LNCAP (cell line): ENCODE measurements at regions not wholly inside any gene's neighbourhood (a gene's known extent, or its start where the extent isn't known, plus 50 kb on each side); places are given as distances from the start of the nearest gene placed in this dataset.

ENCODE experiments used
- TF ChIP-seq, protein P1 (sequence below): fragments of 450-650 bp; IDR thresholded peaks from 2 replicates; pipeline ENCODE4 v1.5.1; 2017; ENCODE audit warnings: mild to moderate bottlenecking

DNA sequence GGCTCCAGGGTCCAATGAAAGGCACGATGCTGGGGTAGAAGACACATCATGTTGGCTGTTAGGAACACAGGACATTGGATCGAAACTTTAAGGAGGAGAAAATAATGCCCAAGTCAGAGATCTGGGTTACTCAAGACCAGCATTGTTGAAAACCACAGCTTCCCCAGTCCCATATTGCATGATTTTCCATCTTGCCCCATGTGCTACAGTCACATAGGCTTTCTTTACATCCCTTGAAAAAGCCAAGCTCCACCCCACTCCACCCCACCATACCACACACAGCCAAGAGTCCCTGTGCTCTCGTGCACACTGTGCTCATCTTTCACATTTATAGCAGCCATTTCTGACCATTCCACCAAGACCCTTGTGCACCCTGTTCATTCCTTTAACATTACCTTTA is 636.2 kb downstream of the DIAPH3 start:
- TF ChIP-seq, protein P1, sequence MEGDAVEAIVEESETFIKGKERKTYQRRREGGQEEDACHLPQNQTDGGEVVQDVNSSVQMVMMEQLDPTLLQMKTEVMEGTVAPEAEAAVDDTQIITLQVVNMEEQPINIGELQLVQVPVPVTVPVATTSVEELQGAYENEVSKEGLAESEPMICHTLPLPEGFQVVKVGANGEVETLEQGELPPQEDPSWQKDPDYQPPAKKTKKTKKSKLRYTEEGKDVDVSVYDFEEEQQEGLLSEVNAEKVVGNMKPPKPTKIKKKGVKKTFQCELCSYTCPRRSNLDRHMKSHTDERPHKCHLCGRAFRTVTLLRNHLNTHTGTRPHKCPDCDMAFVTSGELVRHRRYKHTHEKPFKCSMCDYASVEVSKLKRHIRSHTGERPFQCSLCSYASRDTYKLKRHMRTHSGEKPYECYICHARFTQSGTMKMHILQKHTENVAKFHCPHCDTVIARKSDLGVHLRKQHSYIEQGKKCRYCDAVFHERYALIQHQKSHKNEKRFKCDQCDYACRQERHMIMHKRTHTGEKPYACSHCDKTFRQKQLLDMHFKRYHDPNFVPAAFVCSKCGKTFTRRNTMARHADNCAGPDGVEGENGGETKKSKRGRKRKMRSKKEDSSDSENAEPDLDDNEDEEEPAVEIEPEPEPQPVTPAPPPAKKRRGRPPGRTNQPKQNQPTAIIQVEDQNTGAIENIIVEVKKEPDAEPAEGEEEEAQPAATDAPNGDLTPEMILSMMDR: no peak

DNA sequence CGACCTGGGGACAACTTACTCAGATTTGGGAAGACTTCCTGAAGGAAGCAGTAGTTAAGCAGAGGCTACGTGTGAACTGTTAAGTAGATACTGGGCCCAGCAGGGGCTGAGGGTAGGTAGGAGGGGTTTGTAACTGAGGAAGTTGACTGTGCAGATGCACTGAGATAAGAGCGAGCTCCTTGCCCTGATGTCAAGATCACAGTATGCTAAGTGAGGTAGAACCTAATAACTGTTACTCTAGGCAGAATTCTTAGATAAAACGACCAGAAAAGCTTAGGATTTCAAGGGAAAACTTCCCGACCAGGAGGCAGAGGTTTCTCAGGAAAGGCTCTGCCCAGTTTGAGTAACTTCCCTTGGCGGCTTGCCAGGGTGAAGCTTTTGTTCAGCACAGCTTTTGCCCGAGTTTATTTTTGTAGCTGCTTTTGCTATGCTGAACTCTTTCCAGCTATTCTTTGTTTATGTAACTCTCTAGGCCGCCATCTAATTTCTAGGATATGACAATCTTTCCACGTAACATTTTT is 632.1 kb downstream of the DIAPH3 start:
- TF ChIP-seq, protein P1: no peak

DNA sequence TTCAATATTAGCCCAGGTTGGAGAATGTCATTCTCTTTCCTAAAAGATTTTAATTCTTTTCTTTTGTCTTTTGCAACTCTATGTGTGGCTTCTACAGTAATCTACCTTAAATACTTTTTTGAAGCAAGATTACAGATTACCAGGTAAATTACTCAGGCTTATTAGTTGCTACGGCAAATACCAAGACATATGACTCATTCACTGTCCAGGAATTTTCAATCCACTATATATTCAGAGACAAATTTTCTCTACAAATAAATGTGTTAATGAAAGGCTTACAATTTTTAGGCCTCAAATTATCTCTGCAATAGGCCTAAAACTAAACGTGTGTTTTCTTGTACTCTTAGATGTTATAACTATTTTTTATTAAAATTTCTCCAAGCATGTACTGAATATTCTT is 631.3 kb downstream of the DIAPH3 start:
- TF ChIP-seq, protein P1: no peak

DNA sequence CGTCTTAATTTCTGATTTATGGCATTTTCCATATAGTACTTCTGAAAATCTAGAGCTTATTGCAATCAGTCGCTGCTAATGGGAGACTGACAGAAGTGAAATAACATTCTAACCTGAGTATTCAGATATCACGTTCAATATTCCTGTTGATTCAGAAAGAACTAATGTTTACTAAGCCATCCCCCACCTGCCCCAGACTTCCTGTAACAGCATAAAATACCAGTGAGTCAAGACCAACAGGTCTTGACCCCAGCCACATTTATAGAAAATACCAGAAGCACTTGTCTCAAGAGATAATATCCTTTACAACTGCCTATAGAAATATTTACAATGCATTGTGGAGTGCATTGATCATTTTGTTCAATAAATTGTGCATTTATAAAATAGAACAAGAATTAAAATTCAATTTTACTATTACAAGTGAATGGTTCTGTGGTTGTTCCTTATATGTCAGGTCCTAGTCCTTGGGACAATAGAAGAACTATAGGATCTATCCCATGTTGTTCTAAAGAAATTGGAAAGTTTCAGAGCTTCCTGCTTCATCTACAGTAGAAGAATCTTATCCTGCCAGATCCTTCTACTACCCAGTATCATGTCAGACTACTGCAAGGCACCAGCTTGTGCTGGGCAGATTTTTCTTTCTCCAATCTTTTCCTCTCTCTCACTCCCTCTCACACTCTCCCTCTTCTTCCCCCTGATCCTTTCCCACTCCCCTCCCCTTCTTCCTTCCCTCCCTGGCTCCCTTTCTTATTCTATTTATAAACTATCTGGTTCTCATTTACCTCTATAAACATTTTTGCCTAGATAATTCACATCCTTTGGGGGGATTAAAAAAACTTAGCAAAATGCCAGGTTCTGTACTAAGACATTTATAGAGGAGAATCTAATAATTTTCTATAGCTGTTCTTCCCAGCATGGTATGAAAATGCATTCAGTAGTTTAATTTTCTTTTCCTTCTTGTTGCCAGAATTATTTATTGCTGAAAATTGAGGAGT is 629.9 kb downstream of the DIAPH3 start:
- TF ChIP-seq, protein P1: no peak

DNA sequence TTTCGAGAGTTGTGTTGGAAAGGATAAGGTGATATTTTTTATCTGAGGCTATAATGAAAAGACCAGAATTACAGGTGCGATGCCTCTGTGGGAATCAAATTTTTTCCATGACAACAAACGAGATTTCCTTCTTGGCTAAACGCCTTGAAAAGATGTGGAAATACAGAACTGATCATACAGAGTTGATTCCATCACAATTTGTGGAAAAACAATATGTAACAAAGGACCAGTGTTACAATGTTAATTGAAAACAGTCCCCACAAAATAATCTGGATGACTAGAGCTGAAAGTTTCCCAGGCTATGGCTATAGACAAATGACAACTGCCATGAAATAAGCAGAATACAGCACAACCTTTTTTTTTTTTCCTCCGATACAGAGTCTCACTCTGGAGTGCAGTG is 628.9 kb downstream of the DIAPH3 start:
- TF ChIP-seq, protein P1: no peak

DNA sequence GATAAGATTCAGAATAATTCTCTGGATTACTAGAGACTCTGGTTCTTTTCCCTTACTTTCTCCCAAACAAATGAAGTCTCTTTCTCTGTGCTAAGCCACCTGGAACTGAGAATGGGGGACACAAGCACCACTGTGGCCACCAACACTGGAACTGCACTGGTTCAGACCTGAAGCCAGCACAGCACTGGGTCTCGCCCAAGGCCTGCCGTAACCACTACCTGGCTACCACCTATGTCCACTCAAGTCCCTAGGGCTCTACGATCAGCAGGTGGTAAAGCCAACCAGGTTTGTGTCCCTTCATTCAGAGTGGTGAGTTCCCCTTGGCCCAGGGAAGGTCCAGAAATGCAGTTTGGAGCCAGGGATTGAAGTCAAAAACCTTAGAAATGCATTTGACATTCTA is 626.2 kb downstream of the DIAPH3 start:
- TF ChIP-seq, protein P1: no peak

DNA sequence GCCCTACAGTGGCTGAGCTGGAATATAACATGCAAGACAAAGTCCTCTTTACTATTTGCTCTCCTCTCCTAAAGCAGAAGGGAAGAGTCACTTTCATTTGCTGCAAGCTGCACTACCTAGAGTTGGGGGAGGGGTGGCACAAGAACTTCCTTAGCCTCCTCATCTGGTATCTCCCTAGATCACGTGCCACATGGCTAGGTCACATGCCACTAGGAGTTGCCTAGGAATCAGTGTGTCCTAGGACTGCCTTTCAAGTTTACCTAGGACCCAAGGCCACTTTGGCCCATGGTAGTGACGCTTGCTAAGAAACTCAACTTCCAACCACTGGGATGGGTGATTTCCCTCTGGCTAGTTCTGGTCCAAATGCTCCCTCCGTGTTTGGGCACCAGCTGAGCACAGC is 625.2 kb downstream of the DIAPH3 start:
- TF ChIP-seq, protein P1: no peak
